Upper lobe of right lung (tissue), 1 donor: ENCODE measurements at regions not wholly inside any gene's neighbourhood (a gene's known extent, or its start where the extent isn't known, plus 50 kb on each side); places are given as distances from the start of the nearest gene placed in this dataset.

Experiments
- ATAC-seq: fragments of 200-7000 bp; cut with Tn5 transposase; one replicate; pipeline ENCODE4 v1.9.1; 2020; ENCODE audit warnings: mild to moderate bottlenecking, moderate library complexity
- DNase-seq: peaks from one replicate; pipeline ENCODE4 v3.0.0-alpha.2; 2020
- H3K27ac ChIP-seq: fragments of 200-600 bp; one replicate; pipeline ENCODE4 v1.8.0; 2022
- H3K27me3 ChIP-seq: fragments of 200-600 bp; one replicate; pipeline ENCODE4 v1.8.0; 2022; ENCODE audit warnings: mild to moderate bottlenecking
- H3K36me3 ChIP-seq: fragments of 200-600 bp; one replicate; pipeline ENCODE4 v1.8.0; 2022
- H3K4me1 ChIP-seq: fragments of 200-600 bp; one replicate; pipeline ENCODE4 v1.8.0; 2022
- H3K4me3 ChIP-seq: fragments of 200-600 bp; one replicate; pipeline ENCODE4 v1.8.0; 2022; ENCODE audit warnings: mild to moderate bottlenecking
- H3K9me3 ChIP-seq: fragments of 200-600 bp; one replicate; pipeline ENCODE4 v1.8.0; 2022
- CTCF ChIP-seq: fragments of 200-600 bp; IDR thresholded peaks from one replicate; pipeline ENCODE4 v1.8.0; 2022; ENCODE audit warnings: antibody characterized with exemption
- intact Hi-C: fragments of 100-400 bp; cut with DNase I; formaldehyde crosslinking; loops from one replicate; pipeline ENCODE4 v1.11.0; 2022
- donor health status: DM: no; HTN: yes; CAD: no; lungs with severe emphysema.

DNA sequence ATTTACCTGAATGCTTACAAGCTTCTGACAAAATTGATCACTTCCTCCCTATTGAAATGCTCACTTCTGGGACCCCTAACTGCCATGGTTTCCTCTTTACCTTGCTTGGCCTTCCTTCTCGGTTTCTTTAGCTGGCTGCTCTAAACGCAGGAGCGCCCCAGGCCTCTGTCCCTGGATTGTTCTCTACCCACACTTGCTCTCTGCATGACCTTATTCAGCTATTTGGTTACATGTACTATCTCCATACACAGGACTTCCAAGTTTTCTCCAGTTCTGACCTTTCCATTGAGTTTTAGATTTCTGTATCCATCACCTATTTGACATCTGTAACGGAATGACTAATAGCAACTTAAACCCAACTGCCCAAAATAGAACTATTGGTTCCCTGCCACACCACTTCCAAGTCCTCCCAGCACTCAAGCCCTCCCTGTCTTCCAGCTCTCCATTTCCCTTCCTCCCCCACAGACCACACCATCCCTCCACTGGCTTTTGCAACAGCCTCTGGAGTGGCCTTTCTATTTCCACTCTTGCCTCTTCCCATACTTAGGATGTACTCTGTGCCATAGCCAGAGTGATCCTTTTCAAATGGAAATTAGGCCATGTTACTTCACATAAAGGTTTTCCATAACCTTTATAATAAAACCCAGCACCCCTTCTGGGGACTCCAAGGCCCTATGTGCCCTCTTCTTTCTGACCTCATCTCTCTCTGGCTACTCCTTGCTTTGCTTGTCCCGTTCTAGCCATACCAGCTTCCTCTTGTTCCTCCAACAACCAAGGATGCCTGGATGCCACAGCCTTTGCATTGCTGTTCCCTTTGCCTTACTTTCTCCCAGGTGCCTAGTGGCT is 202.2 kb downstream of the AEBP2 start:
- intact Hi-C loops = no loop called here
- TF ChIP-seq CTCF = no peak
- ATAC-seq = no peak

DNA sequence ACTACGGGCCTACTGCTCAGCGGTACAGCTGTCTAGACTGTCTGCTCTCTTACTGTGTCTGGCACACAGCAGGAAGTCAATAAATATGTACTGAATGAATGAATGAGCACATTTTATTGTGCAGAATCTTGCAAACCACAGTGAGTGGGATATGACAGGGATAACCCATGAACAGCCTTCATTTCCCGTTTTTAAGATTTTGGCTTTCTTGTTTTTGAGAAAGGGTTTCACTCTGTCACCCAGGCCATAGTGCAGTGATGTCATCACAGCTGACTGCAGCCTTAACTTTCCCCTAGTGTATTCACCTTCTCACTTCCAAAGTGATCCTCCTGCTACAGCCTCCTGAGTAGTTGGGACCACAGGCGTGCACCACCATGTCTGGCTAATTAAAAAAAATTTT is 203.1 kb downstream of the AEBP2 start:
- intact Hi-C loops = no loop called here
- no peak for TF ChIP-seq CTCF

More for the DNA sequence above, 202.2 kb downstream of the AEBP2 start:
- DNase-seq = no peak
- H3K36me3 ChIP-seq = no peaks in the 10 kb centered on the region
- H3K27ac ChIP-seq = no peak overlapping the region
- no peaks in the 10 kb centered on the region for H3K9me3 ChIP-seq
- H3K4me3 ChIP-seq = no peak overlapping the region
- no peaks in the 10 kb centered on the region for H3K27me3 ChIP-seq
- H3K4me1 ChIP-seq = peaks cover 6% of the 10 kb centered on the region

GRCh38 chr12:19643635-19644034 is 204.3 kb downstream of the AEBP2 start:
- Histone ChIP-seq H3K27ac (no peak overlapping the region), H3K9me3 (no peaks in the 10 kb centered on the region), H3K36me3 (no peaks in the 10 kb centered on the region), H3K4me1 (peaks cover 6% of the 10 kb centered on the region), H3K4me3 (no peak overlapping the region), H3K27me3 (no peaks in the 10 kb centered on the region)
- intact Hi-C loops = no loop called here
- peak; percentile 56 for TF ChIP-seq CTCF
- no peak for DNase-seq
- peak; percentile 74 for ATAC-seq

More for the DNA sequence above, 203.1 kb downstream of the AEBP2 start:
- no peak overlapping the region for H3K27ac ChIP-seq
- no peak overlapping the region for H3K4me3 ChIP-seq
- ATAC-seq = peak; percentile 40
- H3K36me3 ChIP-seq = no peaks in the 10 kb centered on the region
- H3K4me1 ChIP-seq = peaks cover 6% of the 10 kb centered on the region
- H3K9me3 ChIP-seq = no peaks in the 10 kb centered on the region
- DNase-seq = no peak
- H3K27me3 ChIP-seq = no peaks in the 10 kb centered on the region

- peaks cover 6% of the 10 kb centered on the region for H3K4me1 ChIP-seq
- H3K27me3 ChIP-seq = no peaks in the 10 kb centered on the region
- no peak for DNase-seq
- ATAC-seq = no peak
- no peaks in the 10 kb centered on the region for H3K36me3 ChIP-seq
- intact Hi-C loops = no loop called here
- H3K9me3 ChIP-seq = no peaks in the 10 kb centered on the region
- no peak overlapping the region for H3K4me3 ChIP-seq
- no peak for TF ChIP-seq CTCF
- no peak overlapping the region for H3K27ac ChIP-seq
These were observed 205.3 kb downstream of the AEBP2 start for GRCh38 chr12:19644571-19644970.

DNA sequence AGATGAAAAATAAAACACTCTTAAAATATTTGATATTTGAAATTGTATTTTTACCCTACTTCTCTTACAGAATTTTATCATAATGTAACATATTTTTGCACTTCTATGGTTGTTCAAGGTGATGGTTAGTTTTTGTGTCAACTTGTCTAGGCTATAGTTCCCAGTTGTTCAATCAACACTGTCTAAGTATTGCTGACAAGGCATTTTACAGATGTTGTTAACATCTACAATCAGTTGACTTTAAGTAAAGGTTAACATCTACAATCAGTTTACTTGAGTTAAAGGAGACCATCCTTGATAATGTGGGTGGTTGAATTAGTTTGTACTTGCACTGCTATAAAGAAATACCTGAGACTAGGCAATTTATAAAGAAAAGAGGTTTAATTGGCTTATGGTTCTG is 206.5 kb downstream of the AEBP2 start:
- H3K27ac ChIP-seq = no peak overlapping the region
- no peak for TF ChIP-seq CTCF
- H3K9me3 ChIP-seq = no peaks in the 10 kb centered on the region
- no peaks in the 10 kb centered on the region for H3K36me3 ChIP-seq
- ATAC-seq (no peak), DNase-seq (no peak)
- intact Hi-C loops = no loop called here
- no peaks in the 10 kb centered on the region for H3K27me3 ChIP-seq
- no peak overlapping the region for H3K4me3 ChIP-seq
- peaks cover 6% of the 10 kb centered on the region for H3K4me1 ChIP-seq
